IMR-90 (cell line): ENCODE measurements at regions not wholly inside any gene's neighbourhood (a gene's known extent, or its start where the extent isn't known, plus 50 kb on each side); places are given as distances from the start of the nearest gene placed in this dataset.

Source experiments
- ATAC-seq: fragments of 200-7000 bp; cut with Tn5 transposase; 2 replicates; pipeline ENCODE4 v1.9.1; 2020; ENCODE audit warnings: low read depth, mild to moderate bottlenecking, moderate library complexity
- BruUV-seq: library from RNA; stranded (reverse); fragments of 400-500 nt; replicated peaks from 2 replicates; lab custom pipeline; 2021; lab: Mats Ljungman, UMichigan
- CTCF ChIA-PET: fragments of 300-600 bp; formaldehyde crosslinking; extraction: SDS; loops from one replicate; lab custom pipeline; 2021; ENCODE audit warnings: antibody characterized with exemption; lab: Yijun Ruan, JAX
- POLR2A ChIA-PET: fragments of 300-600 bp; sonication (Branson Sonifier 250); formaldehyde crosslinking; loops from one replicate; lab custom pipeline; 2022; ENCODE audit warnings: antibody characterized with exemption; ENCODE audit not compliant: unreplicated experiment; lab: Charles Lee
- DNase-seq: peaks from one replicate; pipeline ENCODE4 v3.0.0; 2013
- H2AFZ ChIP-seq: replicated peaks from 2 replicates; pipeline ENCODE3; 2013; ENCODE audit warnings: low read length, mild to moderate bottlenecking; ENCODE audit not compliant: poor library complexity
- H2AK5ac ChIP-seq: 2 replicates; pipeline ENCODE4 v1.6.1; 2013; ENCODE audit warnings: low read depth, low read length, inconsistent platforms
- H2AK9ac ChIP-seq: replicated peaks from 2 replicates; pipeline ENCODE3; 2013; ENCODE audit warnings: mild to moderate bottlenecking, low read depth, low read length, moderate library complexity; ENCODE audit not compliant: poor library complexity
- H2BK120ac ChIP-seq: 2 replicates; pipeline ENCODE4 v1.6.1; 2013; ENCODE audit warnings: low read depth, low read length, inconsistent platforms
- H2BK15ac ChIP-seq: 3 replicates; pipeline ENCODE4 v1.6.1; 2013; ENCODE audit warnings: low read depth, low read length, inconsistent platforms
- H2BK20ac ChIP-seq: 2 replicates; pipeline ENCODE4 v1.6.1; 2013; ENCODE audit warnings: low read depth, mild to moderate bottlenecking, inconsistent platforms, low read length, moderate library complexity
- H2BK5ac ChIP-seq: 2 replicates; pipeline ENCODE4 v1.6.1; 2013; ENCODE audit warnings: mild to moderate bottlenecking, low read depth, low read length, inconsistent platforms; ENCODE audit not compliant: poor library complexity, severe bottlenecking
- H3K14ac ChIP-seq: replicated peaks from 2 replicates; pipeline ENCODE4 v1.6.1; 2013; ENCODE audit warnings: low read depth, low read length, inconsistent platforms
- H3K18ac ChIP-seq: 2 replicates; pipeline ENCODE4 v1.6.1; 2013; ENCODE audit warnings: low read depth, low read length, control low read depth
- H3K23ac ChIP-seq: 2 replicates; pipeline ENCODE4 v1.6.1; 2013; ENCODE audit warnings: low read depth, low read length, inconsistent platforms
- H3K27ac ChIP-seq: 2 replicates; pipeline ENCODE4 v1.5.1; 2013; ENCODE audit warnings: mild to moderate bottlenecking, control low read depth, low read length; ENCODE audit not compliant: insufficient read depth
- H3K27me3 ChIP-seq: 2 replicates; pipeline ENCODE4 v1.6.1; 2013; ENCODE audit warnings: low read length; ENCODE audit not compliant: control insufficient read depth, insufficient read depth
- H3K36me3 ChIP-seq: 2 replicates; pipeline ENCODE4 v1.6.1; 2013; ENCODE audit warnings: low read length, mixed read lengths; ENCODE audit not compliant: control insufficient read depth, insufficient read depth
- H3K4ac ChIP-seq: 2 replicates; pipeline ENCODE4 v1.6.1; 2013; ENCODE audit warnings: low read depth, low read length, inconsistent platforms
- H3K4me1 ChIP-seq: 2 replicates; pipeline ENCODE4 v1.6.1; 2013; ENCODE audit warnings: low read length, mixed read lengths; ENCODE audit not compliant: control insufficient read depth, insufficient read depth
- H3K4me2 ChIP-seq: 2 replicates; pipeline ENCODE4 v1.6.1; 2013; ENCODE audit warnings: low read depth, mild to moderate bottlenecking, control low read depth, low read length, moderate library complexity
- H3K4me3 ChIP-seq: 2 replicates; pipeline ENCODE4 v1.5.1; 2013; ENCODE audit warnings: low read depth, mild to moderate bottlenecking, control low read depth, low read length, moderate library complexity; ENCODE audit not compliant: insufficient read depth
- H3K56ac ChIP-seq: 2 replicates; pipeline ENCODE4 v1.6.1; 2013; ENCODE audit warnings: low read length, inconsistent platforms; ENCODE audit not compliant: insufficient read depth; ENCODE audit errors: extremely low read depth
- H3K79me1 ChIP-seq, 2 experiments: 2 replicates each; pipeline ENCODE4 v1.6.1; 2013; ENCODE audit warnings: low read length in 2 of 2, inconsistent platforms in 1 of 2, low read depth in 1 of 2
- H3K9ac ChIP-seq: 2 replicates; pipeline ENCODE4 v1.6.1; 2013; ENCODE audit warnings: low read depth, low read length, control low read depth
- H3K9me1 ChIP-seq: 2 replicates; pipeline ENCODE4 v1.6.1; 2013; ENCODE audit warnings: low read length, inconsistent platforms; ENCODE audit not compliant: insufficient read depth
- H3K9me3 ChIP-seq: 2 replicates; pipeline ENCODE4 v1.6.1; 2013; ENCODE audit warnings: low read length; ENCODE audit not compliant: control insufficient read depth, insufficient read depth
- H4K20me1 ChIP-seq: 2 replicates; pipeline ENCODE4 v1.6.1; 2013; ENCODE audit warnings: low read length, inconsistent platforms; ENCODE audit not compliant: insufficient read depth
- H4K5ac ChIP-seq: 2 replicates; pipeline ENCODE4 v1.6.1; 2013; ENCODE audit warnings: mild to moderate bottlenecking, low read depth, low read length, control low read depth
- H4K8ac ChIP-seq, 2 experiments: 2 replicates each; pipeline ENCODE4 v1.6.1; 2013; ENCODE audit warnings: low read depth in 2 of 2, low read length in 2 of 2, control low read depth in 1 of 2, inconsistent platforms in 1 of 2
- H4K91ac ChIP-seq: 2 replicates; pipeline ENCODE4 v1.6.1; 2013; ENCODE audit warnings: low read depth, low read length, inconsistent platforms; ENCODE audit not compliant: insufficient read depth
- MAFK ChIP-seq: IDR thresholded peaks from 2 replicates; pipeline ENCODE4 v1.6.1; 2012; ENCODE audit warnings: low read depth, low read length, improper control_type of control experiment
- POLR2A ChIP-seq: IDR thresholded peaks from 2 replicates; pipeline ENCODE4 v1.6.1; 2012; ENCODE audit warnings: mild to moderate bottlenecking, low read depth, low read length
- WGBS, 2 experiments: methylation state at CpG; one replicate each; pipeline versions ENCODE4 v1.1.5 to v1.1.7; 2013; ENCODE audit warnings: missing lambda C conversion rate in 2 of 2; ENCODE audit not compliant: insufficient read length in 1 of 2; ENCODE audit errors: extremely low coverage in 2 of 2; 5-methylcytosine and 5-hydroxymethylcytosine counted together
- dilution Hi-C: fragments of 300-500 bp; cut with HindIII; formaldehyde crosslinking; loops from one replicate; pipeline ENCODE4 v1.14.3; 2018; ENCODE audit warnings: low sequenced_read_pairs; ENCODE audit not compliant: unreplicated experiment
- in situ Hi-C: fragments of 300-500 bp; cut with MboI; formaldehyde crosslinking; loops from 3 replicates; pipeline ENCODE4 v1.14.3; 2019; ENCODE audit warnings: low sequenced_read_pairs, inconsistent platforms, mixed read lengths
- intact Hi-C: fragments of 100-400 bp; cut with micrococcal nuclease; formaldehyde crosslinking; loops from 2 replicates; pipeline ENCODE4 v1.10.0; 2022

DNA sequence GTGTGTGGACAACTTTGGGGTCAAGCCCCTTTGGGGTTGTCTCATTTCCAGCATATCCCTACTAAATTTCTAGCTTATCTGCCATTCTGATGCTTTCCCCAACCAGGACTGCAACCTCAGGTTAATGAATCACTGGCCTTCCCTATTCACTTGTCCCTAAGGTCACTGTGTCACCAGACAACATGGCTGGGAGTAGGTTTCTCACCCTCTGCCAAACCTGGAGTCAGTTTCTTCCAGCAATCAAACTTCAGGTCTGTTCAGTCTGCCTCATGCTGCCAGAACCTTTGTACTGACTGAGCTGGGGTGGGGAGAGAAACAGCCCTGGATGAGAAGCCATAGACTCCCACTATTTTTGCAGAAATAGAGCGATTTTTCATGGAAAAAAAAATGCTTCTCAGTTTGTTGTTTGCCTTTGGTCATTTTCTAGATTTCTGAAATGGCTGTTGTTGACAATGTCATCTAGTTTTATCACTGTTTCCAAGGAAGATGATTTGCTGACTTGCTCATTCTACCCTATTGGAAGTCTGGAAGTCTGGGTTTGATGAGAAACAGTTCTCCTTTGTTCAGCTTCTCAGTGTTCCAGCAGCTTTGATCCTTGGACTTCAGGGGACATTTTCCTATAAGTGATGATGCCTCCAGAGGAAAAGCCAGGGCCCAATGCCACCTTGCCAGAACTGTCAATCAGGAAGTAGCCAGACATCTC lies 74.8 kb upstream of the IL12A start:
- Histone ChIP-seq H2BK5ac (peak overlapping the region; percentile 1), H3K9ac (no peak overlapping the region), H3K79me1 (no peaks in the 10 kb centered on the region), H3K27me3 (no peaks in the 10 kb centered on the region), H3K23ac (peak overlapping the region; percentile 0), H2BK15ac (peak overlapping the region; percentile 12; the same call in 1 of the 3 replicates), H3K36me3 (no peaks in the 10 kb centered on the region), H2BK20ac (peak overlapping the region; percentile 78), H2AFZ (no peak overlapping the region), H3K27ac (no peak overlapping the region), H4K5ac (peak overlapping the region; percentile 38), H3K4me3 (no peak overlapping the region), H3K4me1 (peaks cover 6% of the 10 kb centered on the region), H4K8ac (peak overlapping the region in 1 of 2 experiments; percentile 66; a peak in 2 of 4 replicates), H4K20me1 (no peaks in the 10 kb centered on the region), H3K56ac (no peak overlapping the region), H2AK5ac (peak overlapping the region; percentile 66; the same call in 1 of the 2 replicates), H3K4me2 (no peak overlapping the region), H3K4ac (peak overlapping the region; percentile 56), H4K91ac (peak overlapping the region; percentile 75), H2AK9ac (no peak overlapping the region), H3K9me1 (peaks cover 4% of the 10 kb centered on the region), H3K18ac (peak overlapping the region; percentile 74; the same call in 1 of the 2 replicates), H3K14ac (peak overlapping the region; percentile 14), H2BK120ac (peak overlapping the region; percentile 1), H3K9me3 (no peaks in the 10 kb centered on the region)
- in situ Hi-C loops (no loop called here), intact Hi-C loops (no loop called here), dilution Hi-C loops (no loop called here)
- CTCF ChIA-PET = no interaction called here
- ATAC-seq (peak; percentile 16; the same call in 1 of the 2 replicates), DNase-seq (no peak)
- 0 out of 2 replicates have a peak, but pooled peaks have one; percentile 19 for TF ChIP-seq MAFK
- TF ChIP-seq POLR2A = no peak
- no TSS peak for BruUV-seq
- POLR2A ChIA-PET = no interaction called here
- no CpG with 5 or more reads among the region's 1 CpG for WGBS, 2 experiments
